ENCODE measurements at regions not wholly inside any gene's neighbourhood (a gene's known extent, or its start where the extent isn't known, plus 50 kb on each side); places are given as distances from the start of the nearest gene placed in this dataset.

- H3K4me2 ChIP-seq (ENCODE audit: insufficient read depth, low read length), result no peak overlapping the region
- no peaks in the 10 kb centered on the region for H3K4me1 ChIP-seq (replicated peaks in 1 of 2; ENCODE audit: control insufficient read depth in 2 of 2, insufficient read depth in 2 of 2, low read length in 2 of 2)
- WGBS (ENCODE audit: insufficient coverage, low coverage, missing lambda C conversion rate), result 0% methylated on average over 8 of the region's 14 CpGs
- no TSS peak for BruUV-seq (replicated peaks)
- no peak overlapping the region for H3K4me3 ChIP-seq
- H3K27ac ChIP-seq (ENCODE audit: extremely low read depth, low read depth, low read length), result no peak overlapping the region
- no peaks in the 10 kb centered on the region for H3K36me3 ChIP-seq (ENCODE audit: control insufficient read depth, insufficient read depth, low read length)
- FAIRE-seq (no peak), DNase-seq (ENCODE audit: extremely low read depth in 1 of 4, low spot score in 3 of 4) (no peak), ATAC-seq (no peak)
- H4K20me1 ChIP-seq (replicated peaks; ENCODE audit: control insufficient read depth, insufficient read depth, low read length), result no peaks in the 10 kb centered on the region
- no peaks in the 10 kb centered on the region for H3K27me3 ChIP-seq (ENCODE audit: control insufficient read depth in 2 of 2, insufficient read depth in 2 of 2, low read length in 2 of 2)
- no peak overlapping the region for H3K9ac ChIP-seq (ENCODE audit: insufficient read depth in 1 of 2, low read depth in 2 of 2, low read length in 2 of 2)
- H2AFZ ChIP-seq (ENCODE audit: low read depth, low read length), result no peak overlapping the region
- H3K9me1 ChIP-seq (ENCODE audit: control insufficient read depth, insufficient read depth, low read length), result no peaks in the 10 kb centered on the region
- in situ Hi-C loops (cut with MboI) (no loop called here), intact Hi-C loops (cut with micrococcal nuclease) (no loop called here)
- POLR2A ChIA-PET, result no interaction called here
- CTCF ChIA-PET (ENCODE audit: low intra/inter-chr PET ratio), result no interaction called here
- H3K79me2 ChIP-seq (ENCODE audit: control insufficient read depth, insufficient read depth, low read length), result no peaks in the 10 kb centered on the region
- H3K9me3 ChIP-seq (replicated peaks; ENCODE audit: control insufficient read depth, insufficient read depth, low read depth, low read length), result no peaks in the 10 kb centered on the region
- TF ChIP-seq CBX1 (IDR thresholded peaks at IDR 0.05; ENCODE audit: low read depth) (no peak), ZNF436 (CRISPR knock-in tag; IDR thresholded peaks at IDR 0.05) (no peak), CEBPG (CRISPR knock-in tag; IDR thresholded peaks at IDR 0.05) (no peak), CEBPG (tag; conservative IDR thresholded peaks at IDR 0.05 in 1 of 2, IDR thresholded peaks at IDR 0.05 in 1 of 2) (no peak), ZNF583 (CRISPR knock-in tag; IDR thresholded peaks at IDR 0.05) (no peak), ZBTB17 (CRISPR knock-in tag; IDR thresholded peaks at IDR 0.05) (no peak)
- TF ChIP-seq, protein P1, sequence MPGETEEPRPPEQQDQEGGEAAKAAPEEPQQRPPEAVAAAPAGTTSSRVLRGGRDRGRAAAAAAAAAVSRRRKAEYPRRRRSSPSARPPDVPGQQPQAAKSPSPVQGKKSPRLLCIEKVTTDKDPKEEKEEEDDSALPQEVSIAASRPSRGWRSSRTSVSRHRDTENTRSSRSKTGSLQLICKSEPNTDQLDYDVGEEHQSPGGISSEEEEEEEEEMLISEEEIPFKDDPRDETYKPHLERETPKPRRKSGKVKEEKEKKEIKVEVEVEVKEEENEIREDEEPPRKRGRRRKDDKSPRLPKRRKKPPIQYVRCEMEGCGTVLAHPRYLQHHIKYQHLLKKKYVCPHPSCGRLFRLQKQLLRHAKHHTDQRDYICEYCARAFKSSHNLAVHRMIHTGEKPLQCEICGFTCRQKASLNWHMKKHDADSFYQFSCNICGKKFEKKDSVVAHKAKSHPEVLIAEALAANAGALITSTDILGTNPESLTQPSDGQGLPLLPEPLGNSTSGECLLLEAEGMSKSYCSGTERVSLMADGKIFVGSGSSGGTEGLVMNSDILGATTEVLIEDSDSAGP (CRISPR knock-in tag; IDR thresholded peaks at IDR 0.05), result no peak
- TF ChIP-seq, protein P2, sequence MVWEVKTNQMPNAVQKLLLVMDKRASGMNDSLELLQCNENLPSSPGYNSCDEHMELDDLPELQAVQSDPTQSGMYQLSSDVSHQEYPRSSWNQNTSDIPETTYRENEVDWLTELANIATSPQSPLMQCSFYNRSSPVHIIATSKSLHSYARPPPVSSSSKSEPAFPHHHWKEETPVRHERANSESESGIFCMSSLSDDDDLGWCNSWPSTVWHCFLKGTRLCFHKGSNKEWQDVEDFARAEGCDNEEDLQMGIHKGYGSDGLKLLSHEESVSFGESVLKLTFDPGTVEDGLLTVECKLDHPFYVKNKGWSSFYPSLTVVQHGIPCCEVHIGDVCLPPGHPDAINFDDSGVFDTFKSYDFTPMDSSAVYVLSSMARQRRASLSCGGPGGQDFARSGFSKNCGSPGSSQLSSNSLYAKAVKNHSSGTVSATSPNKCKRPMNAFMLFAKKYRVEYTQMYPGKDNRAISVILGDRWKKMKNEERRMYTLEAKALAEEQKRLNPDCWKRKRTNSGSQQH (CRISPR knock-in tag; IDR thresholded peaks at IDR 0.05), result no peak
Measured at GRCh38 chrX:5390376-5390775, 838.3 kb downstream of the NLGN4X start.
